ENCODE measurements at regions not wholly inside any gene's neighbourhood (a gene's known extent, or its start where the extent isn't known, plus 50 kb on each side); places are given as distances from the start of the nearest gene placed in this dataset.

GRCh38 chr12:54744590-54744989 is 96.4 kb upstream of the DCD start:
- Mint-ChIP-seq H3K36me3 (no peaks in the 10 kb centered on the region), H3K9me3 (no peaks in the 10 kb centered on the region), H3K27me3 (peaks cover 12% of the 10 kb centered on the region), H3K4me1 (ENCODE audit: unreplicated experiment) (no peaks in the 10 kb centered on the region), H3K27ac (no peak overlapping the region), H3K4me3 (no peak overlapping the region)
- no peak for TF ChIP-seq CTCF (conservative IDR thresholded peaks at IDR 0.05)
- DNase-seq (ENCODE audit: extremely low spot score, unreplicated experiment), result no peak

- Mint-ChIP-seq H3K27me3 (no peaks in the 10 kb centered on the region), H3K9me3 (no peaks in the 10 kb centered on the region), H3K27ac (no peak overlapping the region), H3K4me1 (ENCODE audit: unreplicated experiment) (no peaks in the 10 kb centered on the region), H3K4me3 (no peak overlapping the region), H3K36me3 (no peaks in the 10 kb centered on the region)
- no peak for DNase-seq (ENCODE audit: extremely low spot score, unreplicated experiment)
- no peak for TF ChIP-seq CTCF (conservative IDR thresholded peaks at IDR 0.05)
Measured at GRCh38 chr12:54740882-54741281, 92.7 kb upstream of the DCD start.

- no peak overlapping the region for H3K27ac Mint-ChIP-seq
- H3K4me1 Mint-ChIP-seq (ENCODE audit: unreplicated experiment), result no peaks in the 10 kb centered on the region
- no peak for DNase-seq (ENCODE audit: extremely low spot score, unreplicated experiment)
- TF ChIP-seq CTCF (conservative IDR thresholded peaks at IDR 0.05), result no peak
- no peaks in the 10 kb centered on the region for H3K9me3 Mint-ChIP-seq
- no peaks in the 10 kb centered on the region for H3K36me3 Mint-ChIP-seq
- no peaks in the 10 kb centered on the region for H3K27me3 Mint-ChIP-seq
- no peak overlapping the region for H3K4me3 Mint-ChIP-seq
Measured at GRCh38 chr12:54736549-54736948, 88.4 kb upstream of the DCD start.

- no peaks in the 10 kb centered on the region for H3K36me3 Mint-ChIP-seq
- H3K27me3 Mint-ChIP-seq, result peaks cover 3% of the 10 kb centered on the region
- no peak overlapping the region for H3K27ac Mint-ChIP-seq
- no peak for TF ChIP-seq CTCF (conservative IDR thresholded peaks at IDR 0.05)
- no peak overlapping the region for H3K4me3 Mint-ChIP-seq
- no peaks in the 10 kb centered on the region for H3K9me3 Mint-ChIP-seq
- DNase-seq (ENCODE audit: extremely low spot score, unreplicated experiment), result no peak
- H3K4me1 Mint-ChIP-seq (ENCODE audit: unreplicated experiment), result no peaks in the 10 kb centered on the region
Measured at GRCh38 chr12:54734196-54734950, 86.2 kb upstream of the DCD start.

- Mint-ChIP-seq H3K27ac (no peak overlapping the region), H3K4me1 (ENCODE audit: unreplicated experiment) (no peaks in the 10 kb centered on the region), H3K36me3 (no peaks in the 10 kb centered on the region), H3K27me3 (peaks cover 12% of the 10 kb centered on the region), H3K4me3 (no peak overlapping the region), H3K9me3 (no peaks in the 10 kb centered on the region)
- TF ChIP-seq CTCF (conservative IDR thresholded peaks at IDR 0.05), result peak; percentile 60
- no peak for DNase-seq (ENCODE audit: extremely low spot score, unreplicated experiment)
Measured at GRCh38 chr12:54725233-54725843, 77.2 kb upstream of the DCD start.
